Uterus (tissue), 3 donors: ENCODE measurements at regions not wholly inside any gene's neighbourhood (a gene's known extent, or its start where the extent isn't known, plus 50 kb on each side); places are given as distances from the start of the nearest gene placed in this dataset.

ENCODE experiments used
- DNase-seq, 2 donors: peaks; one replicate each; pipeline ENCODE4 v3.0.0-alpha.2; 2019 to 2020
- H3K27ac ChIP-seq, 2 donors: fragments of 200-600 bp; sonication (generic); 1 replicate in 1 of 2; 2 replicates in 1 of 2; pipeline ENCODE4 v1.5.1; 2016 to 2018
- H3K27me3 ChIP-seq, 2 donors: fragments of 200-600 bp; sonication (generic); one replicate each; pipeline ENCODE4 v1.5.1; 2018 to 2019; ENCODE audit warnings: control low read depth in 1 of 2
- H3K36me3 ChIP-seq, 2 donors: fragments of 200-600 bp; sonication (generic); one replicate each; pipeline ENCODE4 v1.5.1; 2019; ENCODE audit warnings: control low read depth in 1 of 2
- H3K4me1 ChIP-seq, 2 donors: fragments of 200-600 bp; sonication (generic); one replicate each; pipeline ENCODE4 v1.5.1; 2018 to 2019; ENCODE audit warnings: control low read depth in 1 of 2
- H3K4me3 ChIP-seq, 2 donors: fragments of 200-600 bp; sonication (generic); 1 replicate in 1 of 2; 2 replicates in 1 of 2; pipeline ENCODE4 v1.5.1; 2018 to 2019; ENCODE audit warnings: mild to moderate bottlenecking in 1 of 2
- H3K9me3 ChIP-seq, 2 donors: fragments of 200-600 bp; sonication (generic); one replicate each; pipeline ENCODE4 v1.5.1; 2019; ENCODE audit warnings: control low read depth in 1 of 2
- CTCF ChIP-seq, 4 experiments: fragments of 200-600 bp in 2 of 4; fragments of 450-650 bp in 2 of 4; sonication (generic) in 2 of 4; IDR thresholded peaks; one replicate each; pipeline ENCODE4 v1.5.1; 2016 to 2019; ENCODE audit warnings: antibody characterized with exemption in 4 of 4, mild to moderate bottlenecking in 2 of 4, moderate library complexity in 1 of 4
- POLR2A ChIP-seq, 2 donors: fragments of 450-650 bp; IDR thresholded peaks; one replicate each; pipeline ENCODE4 v1.6.1; 2016; ENCODE audit warnings: antibody characterized with exemption in 2 of 2, mild to moderate bottlenecking in 1 of 2, moderate library complexity in 1 of 2
- intact Hi-C: fragments of 100-400 bp; cut with DNase I; formaldehyde crosslinking; loops from one replicate; pipeline ENCODE4 v1.15.1; 2023; ENCODE audit warnings: low total_unique reads
- donor health status: DM: yes; HTN: yes; CAD: no.

GRCh38 chr5:171678646-171679045 is 107.0 kb upstream of the SMIM23 start:
- TF ChIP-seq CTCF (IDR thresholded peaks at IDR 0.05) (no peak), POLR2A (IDR thresholded peaks at IDR 0.05) (no peak)
- no peaks in the 10 kb centered on the region for H3K4me1 ChIP-seq
- no peaks in the 10 kb centered on the region for H3K9me3 ChIP-seq
- no peak for DNase-seq
- H3K27ac ChIP-seq, result no peak overlapping the region
- H3K36me3 ChIP-seq, result no peaks in the 10 kb centered on the region
- intact Hi-C loops, result no loop called here
- H3K27me3 ChIP-seq, result no peaks in the 10 kb centered on the region
- H3K4me3 ChIP-seq, result no peak overlapping the region

GRCh38 chr5:171680485-171680884 is 105.1 kb upstream of the SMIM23 start:
- Histone ChIP-seq H3K4me1 (no peaks in the 10 kb centered on the region), H3K36me3 (no peaks in the 10 kb centered on the region), H3K27ac (no peak overlapping the region), H3K4me3 (no peak overlapping the region), H3K27me3 (no peaks in the 10 kb centered on the region), H3K9me3 (no peaks in the 10 kb centered on the region)
- intact Hi-C loops, result no loop called here
- no peak for TF ChIP-seq CTCF (IDR thresholded peaks at IDR 0.05)
- TF ChIP-seq POLR2A (IDR thresholded peaks at IDR 0.05), result no peak
- DNase-seq, result no peak

GRCh38 chr5:171681061-171681460 is 104.6 kb upstream of the SMIM23 start:
- Histone ChIP-seq H3K4me3 (no peak overlapping the region), H3K27me3 (no peaks in the 10 kb centered on the region), H3K4me1 (no peaks in the 10 kb centered on the region), H3K27ac (no peak overlapping the region), H3K36me3 (no peaks in the 10 kb centered on the region), H3K9me3 (no peaks in the 10 kb centered on the region)
- intact Hi-C loops, result no loop called here
- no peak for DNase-seq
- TF ChIP-seq CTCF (IDR thresholded peaks at IDR 0.05) (no peak), POLR2A (IDR thresholded peaks at IDR 0.05) (no peak)

- TF ChIP-seq POLR2A (IDR thresholded peaks at IDR 0.05), result no peak
- TF ChIP-seq CTCF (IDR thresholded peaks at IDR 0.05), result no peak
- no peaks in the 10 kb centered on the region for H3K36me3 ChIP-seq
Measured at GRCh38 chr5:171681677-171682076, 103.9 kb upstream of the SMIM23 start.

GRCh38 chr5:171682801-171683200 is 102.8 kb upstream of the SMIM23 start:
- Histone ChIP-seq H3K4me3 (no peak overlapping the region), H3K27me3 (no peaks in the 10 kb centered on the region), H3K27ac (no peak overlapping the region), H3K4me1 (no peaks in the 10 kb centered on the region), H3K36me3 (no peaks in the 10 kb centered on the region), H3K9me3 (no peaks in the 10 kb centered on the region)
- no peak for TF ChIP-seq POLR2A (IDR thresholded peaks at IDR 0.05)
- TF ChIP-seq CTCF (IDR thresholded peaks at IDR 0.05), result no peak
- intact Hi-C loops, result no loop called here
- no peak for DNase-seq

More at GRCh38 chr5:171681677-171682076, 103.9 kb upstream of the SMIM23 start:
- no peak for DNase-seq
- intact Hi-C loops, result no loop called here
- Histone ChIP-seq H3K9me3 (no peaks in the 10 kb centered on the region), H3K4me1 (no peaks in the 10 kb centered on the region), H3K27me3 (no peaks in the 10 kb centered on the region), H3K27ac (no peak overlapping the region), H3K4me3 (no peak overlapping the region)
